Pons (tissue), 1 donor: ENCODE measurements at regions not wholly inside any gene's neighbourhood (a gene's known extent, or its start where the extent isn't known, plus 50 kb on each side); places are given as distances from the start of the nearest gene placed in this dataset.

Experiments
- DNase-seq: peaks from one replicate; pipeline ENCODE4 v3.0.0-alpha.2; 2016; ENCODE audit warnings: low spot score

DNA sequence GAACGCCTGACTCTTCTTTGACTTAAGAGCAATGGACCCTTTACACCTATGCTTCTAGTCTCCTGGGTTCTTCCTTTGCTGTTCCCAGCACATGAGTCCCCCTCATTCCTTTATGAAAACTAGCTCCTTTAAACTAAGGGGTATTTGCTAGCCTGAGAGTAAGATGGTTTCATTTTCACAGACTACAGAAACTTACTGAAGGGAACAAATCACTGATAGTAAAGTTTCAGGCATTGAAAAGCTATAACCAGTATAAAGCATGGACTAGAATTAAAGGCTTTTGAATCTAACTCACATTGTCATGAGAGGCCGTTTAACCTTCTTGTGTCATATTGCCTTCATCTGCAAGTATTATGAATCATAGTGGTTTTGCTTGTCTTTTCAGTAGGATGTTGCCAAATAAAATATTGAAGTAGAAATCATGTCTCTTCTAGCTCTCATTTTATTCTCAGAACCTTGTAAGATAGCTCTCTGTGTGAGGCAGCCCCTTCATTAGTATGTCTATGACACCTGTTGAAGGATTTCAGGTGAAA lies 765.9 kb downstream of the NR2F2 start:
- no peak for DNase-seq

DNA sequence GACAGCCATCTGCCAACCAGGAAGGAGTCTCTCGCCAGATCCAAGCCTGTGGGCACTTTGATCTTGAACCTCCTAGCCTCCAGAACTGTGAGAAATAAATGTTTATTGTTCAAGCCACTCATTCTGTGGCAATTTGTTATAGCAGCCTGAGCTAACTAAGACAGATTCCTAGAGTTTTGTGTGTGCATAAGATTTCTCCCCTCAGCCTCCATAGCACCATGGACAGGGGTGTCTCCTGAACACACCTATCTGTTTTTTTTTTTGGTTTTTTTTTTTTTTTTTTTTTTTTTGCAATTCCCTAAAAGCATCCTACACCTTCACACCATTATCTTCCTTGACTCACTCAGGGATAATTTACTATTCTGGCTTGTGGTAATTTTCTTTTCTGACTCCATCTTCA lies 768.5 kb downstream of the NR2F2 start:
- no peak for DNase-seq

DNA sequence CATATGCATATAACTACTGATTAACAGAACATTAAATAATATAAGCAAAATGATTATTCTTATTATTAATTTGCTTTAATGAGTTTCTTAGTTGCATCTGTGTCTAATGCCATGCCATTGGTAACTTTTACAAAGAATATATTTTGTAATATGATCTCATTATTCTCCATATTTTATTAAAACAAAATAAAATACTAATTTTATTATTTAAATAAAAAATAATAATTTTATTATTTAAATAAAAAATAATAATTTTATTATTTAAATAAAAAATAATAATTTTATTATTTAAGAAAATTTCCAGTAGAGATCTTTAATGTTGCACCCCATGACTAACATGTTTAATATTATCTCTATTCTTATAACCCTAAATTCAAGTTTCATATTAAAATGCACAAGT lies 771.1 kb downstream of the NR2F2 start:
- DNase-seq = no peak

DNA sequence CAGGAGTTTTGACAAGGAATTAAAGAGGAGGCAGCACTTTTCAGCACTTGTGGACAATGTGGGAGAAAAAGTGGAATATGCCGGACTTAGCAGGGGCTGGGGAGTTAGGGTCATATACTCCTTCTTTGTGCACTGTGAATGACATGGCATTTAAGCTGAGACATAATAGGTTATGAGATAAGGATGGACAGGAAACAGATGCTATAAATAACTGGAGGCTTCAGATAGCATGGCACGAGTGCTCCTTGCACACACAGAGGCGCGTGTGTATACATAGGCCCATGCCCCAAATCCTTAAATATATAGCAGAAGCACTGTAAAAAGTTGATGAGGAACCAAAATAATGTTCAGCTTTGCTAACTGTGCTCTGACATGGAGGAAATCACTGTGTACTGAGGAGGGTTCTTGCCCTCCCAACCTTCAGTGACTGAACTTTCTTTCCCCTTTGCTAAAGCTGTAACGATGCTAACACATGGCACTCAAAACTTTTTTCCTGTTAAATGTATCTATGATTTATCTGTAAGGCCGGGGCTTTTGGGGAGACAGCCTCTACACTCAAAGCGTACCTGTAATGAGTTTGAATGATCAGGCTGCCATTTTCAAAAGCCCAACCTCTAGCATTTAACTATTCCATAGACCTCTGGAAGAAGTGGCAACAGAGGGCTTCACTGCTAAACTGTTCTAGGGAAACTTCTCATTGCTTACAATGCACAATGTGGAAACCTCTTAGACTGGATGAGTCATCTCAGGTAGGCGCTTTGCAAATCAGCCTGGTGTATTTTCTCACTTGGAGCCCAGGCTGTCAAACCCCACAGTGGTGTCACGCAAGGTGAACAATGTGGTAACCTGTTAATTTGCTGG lies 784.6 kb downstream of the NR2F2 start:
- no peak for DNase-seq

DNA sequence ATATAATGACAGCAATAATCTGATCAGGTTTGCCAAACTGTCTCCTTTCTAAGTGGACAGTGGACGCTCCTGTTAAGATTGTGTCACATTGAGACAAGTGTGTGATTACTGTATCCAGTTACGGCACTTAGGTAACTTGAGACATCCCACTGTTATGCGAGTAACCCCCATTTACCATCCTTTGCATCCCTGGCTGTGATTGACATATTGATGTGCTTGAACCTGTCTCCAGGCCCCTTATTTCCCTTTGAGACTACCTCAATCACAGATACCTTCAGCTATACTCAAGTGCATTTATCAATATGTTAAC lies 785.2 kb downstream of the NR2F2 start:
- DNase-seq = no peak

DNA sequence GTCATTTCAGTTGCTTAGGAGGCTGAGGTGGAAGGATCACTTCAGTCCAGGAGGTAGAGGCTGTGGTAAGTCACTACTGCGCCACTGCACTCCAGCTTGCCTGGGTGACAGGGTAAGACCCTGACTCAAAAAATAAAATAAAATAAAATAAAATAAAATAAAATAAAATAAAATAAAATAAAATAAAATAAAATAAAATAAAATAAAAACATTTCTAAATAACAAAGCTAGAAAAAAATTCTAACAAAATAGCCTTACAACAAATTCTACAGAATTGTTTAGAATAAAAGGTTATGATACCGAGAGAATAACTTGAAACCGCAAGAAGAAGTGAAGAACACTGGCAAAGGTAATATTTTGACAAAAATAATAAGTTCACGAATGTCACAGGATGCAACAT lies 794.3 kb downstream of the NR2F2 start:
- no peak for DNase-seq

DNA sequence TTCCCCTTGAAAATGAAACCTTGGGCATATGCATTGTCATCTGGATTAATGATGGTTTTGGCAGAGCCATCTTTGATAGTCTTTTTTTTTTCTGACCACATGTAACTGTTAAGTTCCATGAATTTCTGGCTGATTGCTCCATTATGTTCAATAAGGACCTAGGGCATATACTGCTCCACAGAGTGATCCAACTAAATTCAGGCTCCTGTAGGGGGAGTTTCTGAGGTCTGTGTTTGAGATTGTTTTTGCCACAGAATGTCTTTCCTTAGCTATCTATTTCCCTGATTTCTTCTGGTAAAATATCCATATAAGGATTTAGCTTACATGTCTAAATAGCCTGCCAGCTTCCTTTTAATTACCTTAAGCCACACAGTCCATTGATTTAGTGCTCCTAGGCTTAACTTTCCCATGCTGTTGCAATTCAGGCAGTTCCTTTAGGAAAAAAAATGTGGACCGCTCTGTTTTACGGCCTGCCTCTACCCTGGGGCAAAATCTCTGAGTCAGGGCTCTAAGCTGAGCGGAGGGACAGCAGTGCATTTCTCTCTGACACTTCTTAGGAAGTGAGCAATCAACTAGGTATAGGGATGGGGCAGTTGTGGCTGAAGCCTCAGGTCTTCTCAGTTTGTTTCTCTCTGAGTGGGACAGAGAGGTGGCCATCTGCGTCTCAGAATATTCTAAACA lies 796.2 kb downstream of the NR2F2 start:
- DNase-seq = no peak

DNA sequence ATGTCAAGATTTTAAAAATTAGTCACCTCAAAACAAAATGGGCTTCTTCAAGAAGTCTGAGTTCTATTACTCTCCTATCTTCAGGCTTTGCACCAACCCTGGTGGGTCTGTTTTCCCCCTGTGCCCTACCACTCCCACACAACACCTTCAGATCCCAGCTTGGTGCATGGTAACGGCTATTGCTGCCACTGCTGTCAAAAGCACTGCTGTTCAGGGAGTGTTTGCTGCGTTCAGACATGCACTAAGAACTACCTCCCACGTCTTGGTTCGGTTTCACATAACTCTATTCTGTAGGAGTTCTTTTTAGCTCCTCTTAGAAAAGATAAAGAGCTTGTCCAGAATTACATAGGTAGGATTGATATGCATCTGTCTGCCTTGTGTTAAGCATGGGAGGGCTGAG lies 799.2 kb downstream of the NR2F2 start:
- DNase-seq = no peak

DNA sequence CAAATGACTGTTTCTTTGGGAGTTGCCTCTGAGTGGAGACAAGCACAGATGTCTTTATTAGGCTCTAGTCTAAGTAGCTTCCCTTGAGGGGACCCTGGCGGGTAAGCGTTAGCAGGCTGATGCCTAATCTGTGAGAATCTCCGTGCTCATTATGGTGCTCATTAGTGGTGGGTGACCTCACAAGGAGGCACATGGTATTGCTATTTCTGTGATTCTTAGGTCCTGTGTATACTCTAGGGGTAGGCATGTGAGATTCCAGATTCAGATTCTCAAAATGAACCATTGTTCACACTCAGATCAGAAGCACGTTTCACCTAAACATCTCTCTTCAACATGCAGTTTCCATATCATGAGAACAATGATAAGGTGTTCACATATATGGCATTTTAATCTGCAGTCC lies 809.7 kb downstream of the NR2F2 start:
- DNase-seq = no peak

DNA sequence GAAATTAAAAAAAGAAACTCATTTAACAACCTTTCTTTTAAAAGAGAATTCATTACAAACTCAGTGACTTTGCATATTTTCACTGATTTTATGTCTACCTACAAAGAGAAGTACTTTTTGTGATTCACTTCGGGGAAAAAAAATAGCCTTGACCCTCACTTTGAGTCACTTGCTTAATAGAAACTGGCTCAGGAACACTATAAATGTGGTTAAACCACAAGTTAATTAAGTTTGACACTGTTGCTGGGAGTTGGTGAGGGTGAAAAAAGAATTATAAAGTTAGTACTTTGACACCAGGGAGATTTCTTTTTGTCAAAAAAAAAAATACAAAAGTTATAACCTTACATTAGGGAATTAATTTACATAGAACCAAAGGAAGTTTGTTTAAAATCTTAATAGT lies 810.9 kb downstream of the NR2F2 start:
- no peak for DNase-seq

DNA sequence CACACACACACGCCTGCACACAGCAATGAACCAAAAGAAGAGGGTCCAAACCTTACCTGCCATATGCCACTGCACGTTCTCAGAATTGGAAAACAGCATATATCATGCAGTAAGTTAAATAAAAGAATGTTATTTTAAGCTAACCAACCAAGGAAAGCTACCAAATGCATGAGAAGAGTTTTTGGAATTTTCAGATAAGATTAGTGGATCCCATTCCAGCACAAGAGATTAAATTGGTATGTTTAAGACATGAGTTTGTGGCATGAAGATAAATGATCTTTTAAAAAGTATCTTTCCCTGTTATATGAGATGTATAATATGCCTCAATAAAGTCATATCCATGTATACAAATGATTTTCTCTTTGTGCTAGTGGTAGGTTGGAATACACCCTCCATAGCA lies 811.4 kb downstream of the NR2F2 start:
- DNase-seq = no peak

DNA sequence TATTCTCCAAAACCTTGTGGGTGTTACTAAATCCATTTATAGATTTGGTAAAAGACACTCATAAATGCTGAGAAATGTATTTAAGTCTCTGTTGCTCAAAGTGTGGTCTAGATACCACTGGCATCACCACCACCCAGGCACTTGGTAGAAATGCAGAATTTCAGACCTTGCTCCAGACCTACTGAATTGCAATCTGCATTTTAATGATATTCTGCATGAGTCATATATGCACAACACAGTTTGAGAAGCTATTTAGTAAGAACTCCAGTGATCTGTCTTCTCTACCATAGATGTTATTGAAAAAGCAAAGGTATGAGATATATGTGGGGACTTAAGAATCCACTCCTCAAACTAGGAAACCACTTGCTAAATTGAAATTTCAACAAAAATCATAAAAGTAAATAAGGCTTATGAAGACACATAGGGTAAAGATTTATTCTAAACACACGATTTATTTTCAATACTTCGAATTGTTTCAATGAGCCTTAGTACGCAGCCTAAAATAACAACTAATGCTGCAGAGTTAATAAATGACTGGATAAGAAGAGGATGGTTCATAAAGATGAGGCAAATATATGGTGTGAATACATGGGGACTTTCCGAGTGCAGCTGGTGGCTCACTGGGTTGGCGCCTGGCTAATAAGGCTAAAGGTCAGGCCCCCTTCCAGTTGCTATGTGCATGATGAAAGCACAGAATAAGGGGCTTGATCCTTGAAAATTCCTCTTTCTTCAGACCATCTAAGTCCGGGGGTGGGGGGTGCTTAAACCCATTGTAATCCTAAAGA lies 813.3 kb downstream of the NR2F2 start:
- no peak for DNase-seq

DNA sequence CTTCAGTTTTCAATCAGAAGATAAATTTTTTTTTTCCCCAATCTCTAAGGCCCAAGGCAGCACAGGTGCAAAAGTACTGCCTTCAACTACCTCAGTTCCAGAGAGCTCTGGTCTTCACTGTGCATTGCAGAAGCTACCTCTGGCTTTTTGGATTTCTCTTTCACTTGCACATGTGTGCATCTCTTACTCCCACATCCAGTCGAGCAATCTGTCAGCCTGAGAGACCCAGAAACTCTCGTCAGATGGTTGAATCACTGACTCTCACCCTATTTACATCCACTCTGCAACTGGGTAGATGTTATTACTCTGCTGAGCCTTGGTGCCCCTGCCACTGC lies 813.8 kb downstream of the NR2F2 start:
- no peak for DNase-seq

DNA sequence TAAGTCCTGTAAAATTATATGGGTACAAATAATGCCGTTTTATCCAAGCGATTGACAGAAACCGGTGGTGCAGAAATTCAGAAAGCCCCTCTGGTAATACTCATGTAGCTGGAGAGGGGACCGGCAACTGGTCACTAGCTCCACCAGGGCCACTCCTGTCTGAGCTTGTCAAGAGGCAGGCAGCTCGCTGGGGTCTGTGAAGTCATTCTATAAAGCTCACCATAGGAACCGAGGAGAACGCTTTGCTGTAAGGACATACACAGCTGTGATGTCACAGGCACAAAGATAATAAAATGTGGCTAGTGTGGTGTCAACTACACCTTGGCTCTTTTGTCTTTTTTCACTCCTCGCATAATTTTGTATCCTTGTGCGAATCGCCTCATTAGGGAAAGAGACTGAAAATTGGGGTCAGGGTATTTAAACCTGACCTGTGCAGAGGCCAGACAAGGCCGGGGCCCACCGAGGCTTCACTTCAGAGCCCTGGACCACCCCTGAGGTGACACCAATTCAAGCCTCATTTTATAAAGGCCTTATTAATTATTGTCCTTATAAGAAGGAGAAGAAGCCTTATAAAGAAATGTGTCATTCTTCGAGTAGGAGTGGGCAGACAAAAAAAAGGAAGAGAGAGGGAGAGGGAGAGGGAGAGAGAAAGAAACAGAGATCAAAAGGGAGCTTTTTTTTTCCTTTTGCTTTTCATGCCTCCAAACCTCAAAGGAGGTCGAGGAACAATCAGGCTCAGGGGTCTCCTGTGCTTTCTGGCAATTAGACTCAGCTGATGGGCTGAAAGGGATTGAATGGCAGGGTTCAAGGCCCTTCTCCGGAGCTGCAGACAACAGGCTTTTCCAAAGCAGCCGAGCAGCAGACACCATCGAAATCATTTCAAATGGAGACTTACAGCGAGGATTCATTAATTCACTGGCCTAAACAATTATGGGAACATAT lies 813.3 kb upstream of the ARRDC4 start:
- DNase-seq = no peak

DNA sequence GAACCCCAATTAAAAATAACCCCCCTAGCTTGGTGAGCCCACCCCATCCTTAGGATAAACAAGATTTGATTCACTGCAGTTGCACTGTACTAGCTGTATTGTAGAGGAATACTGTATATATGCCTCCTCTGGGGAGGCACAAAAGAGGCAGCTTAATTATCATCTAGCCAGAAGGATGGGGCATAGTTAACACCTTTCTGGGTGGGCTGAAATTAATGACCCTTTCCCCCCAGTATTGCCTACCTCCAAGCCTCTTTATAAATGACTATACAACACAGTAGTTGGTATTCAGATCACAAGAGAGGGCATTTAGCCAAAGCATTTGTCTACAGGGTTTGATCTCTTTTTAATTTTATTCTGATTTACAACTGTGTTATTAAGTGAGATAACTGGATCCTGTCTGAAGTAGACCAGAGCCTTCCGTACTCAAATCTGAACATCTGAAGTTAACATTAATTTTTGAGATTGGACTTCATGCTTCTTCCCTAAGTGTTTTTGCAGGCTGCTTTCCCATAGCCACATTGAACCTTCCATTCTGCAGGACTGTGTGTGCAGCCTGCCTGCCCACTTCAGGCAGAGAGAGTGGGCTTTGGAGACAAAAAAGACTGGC lies 807.0 kb upstream of the ARRDC4 start:
- DNase-seq = no peak

DNA sequence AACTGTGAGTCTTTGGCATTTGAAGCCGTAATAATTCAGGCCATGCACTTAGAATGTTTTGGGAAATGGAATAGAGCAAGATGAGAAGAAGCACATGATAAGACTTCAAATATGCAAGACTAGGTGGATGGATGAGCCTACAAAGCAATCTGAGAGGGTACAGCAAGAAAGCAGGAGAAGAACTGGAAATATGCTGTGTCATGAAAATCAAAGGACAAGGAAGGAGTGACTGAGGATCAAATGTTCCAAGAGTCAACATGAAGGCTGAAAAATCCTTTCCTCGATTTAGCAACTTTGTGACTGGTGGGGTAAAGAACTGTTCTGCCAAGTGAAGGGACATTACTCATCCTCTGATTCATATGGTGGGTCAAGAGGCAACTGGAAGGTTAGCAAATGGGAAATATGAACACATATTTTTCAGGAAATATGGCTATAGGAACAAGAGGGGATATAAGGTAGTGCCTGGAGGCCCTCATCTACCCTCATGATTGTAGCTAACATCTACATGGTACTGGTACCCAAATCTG lies 803.7 kb upstream of the ARRDC4 start:
- DNase-seq = no peak

DNA sequence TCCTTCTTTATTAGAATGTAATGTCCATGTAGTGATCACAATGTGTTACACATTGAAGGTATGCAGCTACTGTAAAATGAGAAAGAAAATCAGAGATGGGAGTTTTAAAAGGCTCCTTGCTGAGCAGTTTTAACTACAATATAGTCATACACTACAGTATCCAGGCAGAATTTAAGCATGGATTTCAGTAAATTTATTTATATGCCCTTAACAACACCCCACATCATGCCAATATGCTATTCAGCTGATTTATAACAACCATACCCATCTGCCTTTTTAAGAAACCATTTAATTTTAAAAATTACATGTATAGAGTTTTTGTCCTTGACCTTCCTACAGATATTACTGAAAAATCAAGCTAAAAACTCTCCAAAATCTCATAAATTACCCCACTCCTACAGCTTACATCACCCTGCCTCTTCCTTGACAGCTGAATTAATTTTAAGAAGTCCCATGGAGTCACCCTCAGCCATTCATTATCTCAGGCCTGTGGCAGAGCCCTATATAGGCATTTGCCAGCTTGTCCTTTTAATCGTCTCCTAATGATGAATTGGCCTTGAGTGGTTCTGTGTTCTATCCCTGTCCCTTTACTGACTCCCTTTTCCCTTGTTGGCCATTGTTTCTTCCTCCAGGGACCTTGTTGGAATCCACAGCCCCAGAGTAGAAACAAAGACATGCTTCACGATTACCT lies 797.6 kb upstream of the ARRDC4 start:
- DNase-seq = no peak

DNA sequence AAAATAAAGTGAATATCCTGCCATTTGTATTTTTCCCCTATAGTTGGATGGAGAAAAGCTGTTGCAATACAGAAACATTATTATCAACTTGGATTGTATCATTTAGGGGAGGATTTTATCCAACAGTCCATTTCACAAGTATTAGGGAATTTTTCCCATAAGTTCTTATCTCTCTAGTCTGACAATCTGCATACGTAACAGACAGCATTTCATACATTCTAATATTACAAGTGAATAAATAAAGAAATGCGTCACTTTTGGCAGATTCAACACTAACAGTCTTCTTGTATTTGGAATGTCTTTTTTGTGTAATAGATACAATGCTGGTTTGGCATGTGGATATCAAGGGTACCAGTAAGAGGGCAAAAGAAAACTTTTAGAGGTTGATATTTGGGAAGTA lies 795.3 kb upstream of the ARRDC4 start:
- no peak for DNase-seq

DNA sequence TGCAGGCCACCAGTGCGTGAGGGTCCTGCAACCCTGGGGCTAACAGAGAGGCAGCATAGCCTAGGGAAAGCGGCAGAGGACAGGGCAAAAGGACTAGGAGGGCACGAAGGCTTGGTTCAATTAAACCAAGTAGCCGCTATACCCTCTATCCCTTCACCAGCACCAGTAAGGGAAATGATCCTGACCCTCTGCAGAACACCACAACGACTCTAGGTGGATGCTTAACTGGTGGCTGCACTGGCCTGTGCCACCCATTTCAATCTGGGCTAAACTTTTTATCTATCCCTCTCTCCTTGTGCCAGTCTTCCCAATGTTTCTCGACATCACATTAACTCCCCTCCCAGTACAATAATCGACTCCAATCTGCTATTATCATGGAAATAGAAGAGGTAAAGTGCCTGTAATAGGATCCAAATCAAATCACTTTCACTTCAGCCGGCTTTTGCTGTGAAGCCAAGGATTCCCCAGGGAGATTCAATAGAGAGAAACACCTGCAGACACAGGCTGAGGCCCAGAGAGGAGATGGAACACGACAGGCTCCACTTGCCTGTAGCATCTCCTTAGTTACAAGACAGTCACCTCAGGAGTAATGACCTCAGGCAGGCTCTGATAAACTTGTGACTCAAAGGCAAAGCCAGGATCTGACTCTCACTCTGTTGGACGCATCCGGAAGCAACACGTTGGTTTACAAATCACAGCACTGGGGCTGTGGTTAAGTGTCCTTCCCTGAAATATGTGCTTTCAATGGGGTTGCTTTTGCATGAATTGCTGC lies 791.6 kb upstream of the ARRDC4 start:
- no peak for DNase-seq

DNA sequence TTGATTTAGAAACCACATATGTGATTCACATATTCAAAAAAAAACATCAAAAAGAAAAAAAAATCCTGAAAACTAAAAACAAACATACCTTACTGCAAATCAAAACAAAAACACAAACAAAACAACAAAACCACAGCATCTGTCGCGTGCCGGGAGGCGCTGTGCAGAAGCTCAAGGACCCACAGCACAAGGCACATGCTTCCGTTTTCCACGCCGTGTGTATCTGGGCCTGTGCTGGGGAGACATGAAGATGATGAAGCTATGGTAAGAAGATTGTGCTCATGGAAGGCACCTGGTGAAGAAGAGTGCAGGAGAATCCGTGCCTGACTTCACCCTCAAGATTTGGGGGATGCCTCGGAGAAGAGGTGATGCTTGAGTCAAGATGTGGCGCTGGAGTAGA lies 788.9 kb upstream of the ARRDC4 start:
- no peak for DNase-seq
